Left ventricle myocardium inferior (tissue), 1 donor: ENCODE measurements at regions not wholly inside any gene's neighbourhood (a gene's known extent, or its start where the extent isn't known, plus 50 kb on each side); places are given as distances from the start of the nearest gene placed in this dataset.

ENCODE experiments used
- DNase-seq: peaks from one replicate; pipeline ENCODE4 v3.0.0-alpha.2; 2020
- H3K27ac ChIP-seq: fragments of 200-600 bp; replicated peaks from 2 replicates; pipeline ENCODE4 v1.8.0; 2021
- H3K27me3 ChIP-seq: fragments of 200-600 bp; 2 replicates; pipeline ENCODE4 v1.8.0; 2021; ENCODE audit warnings: low read depth
- H3K36me3 ChIP-seq: fragments of 200-600 bp; 2 replicates; pipeline ENCODE4 v1.8.0; 2021
- H3K4me1 ChIP-seq: fragments of 200-600 bp; 2 replicates; pipeline ENCODE4 v1.8.0; 2021
- H3K4me3 ChIP-seq: fragments of 200-600 bp; 2 replicates; pipeline ENCODE4 v1.8.0; 2021; ENCODE audit warnings: mild to moderate bottlenecking, moderate library complexity
- H3K9me3 ChIP-seq: fragments of 200-600 bp; replicated peaks from 2 replicates; pipeline ENCODE4 v1.8.0; 2021
- intact Hi-C: fragments of 100-400 bp; cut with micrococcal nuclease; formaldehyde crosslinking; loops from one replicate; pipeline ENCODE4 v1.11.0; 2022
- TF ChIP-seq, protein P1 (sequence below): fragments of 200-600 bp; IDR thresholded peaks from 2 replicates; pipeline ENCODE4 v1.8.0; 2021; ENCODE audit warnings: antibody characterized with exemption, mild to moderate bottlenecking, borderline replicate concordance
- donor health status: DM: no; HTN: yes; CAD: no; lungs with severe emphysema.

DNA sequence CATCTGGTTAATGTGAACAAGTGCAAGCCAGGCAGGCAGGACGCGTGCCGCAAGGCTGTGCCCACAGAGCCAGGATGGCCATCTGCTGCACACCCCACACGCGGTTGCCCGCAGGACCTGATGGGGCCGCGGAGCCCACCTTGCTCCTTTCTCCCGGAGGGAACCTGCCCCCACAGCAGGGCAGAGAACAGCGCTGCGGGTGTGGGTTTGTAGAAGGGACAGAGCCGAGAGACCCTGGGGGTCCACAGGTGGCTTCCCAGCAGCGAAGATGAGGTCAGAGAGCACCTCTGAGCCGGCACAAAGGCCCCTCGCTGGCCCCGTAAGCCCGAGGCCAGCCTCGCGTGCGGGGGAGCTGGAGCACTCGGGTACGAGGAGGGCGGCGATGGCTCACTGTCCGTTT, 460.8 kb upstream of the SALL3 start:
- intact Hi-C loops: no loop called here
- Histone ChIP-seq H3K4me3 (no peak overlapping the region), H3K36me3 (no peaks in the 10 kb centered on the region), H3K27me3 (peaks cover 42% of the 10 kb centered on the region), H3K27ac (no peak overlapping the region), H3K9me3 (no peaks in the 10 kb centered on the region), H3K4me1 (no peaks in the 10 kb centered on the region)
- TF ChIP-seq, protein P1, sequence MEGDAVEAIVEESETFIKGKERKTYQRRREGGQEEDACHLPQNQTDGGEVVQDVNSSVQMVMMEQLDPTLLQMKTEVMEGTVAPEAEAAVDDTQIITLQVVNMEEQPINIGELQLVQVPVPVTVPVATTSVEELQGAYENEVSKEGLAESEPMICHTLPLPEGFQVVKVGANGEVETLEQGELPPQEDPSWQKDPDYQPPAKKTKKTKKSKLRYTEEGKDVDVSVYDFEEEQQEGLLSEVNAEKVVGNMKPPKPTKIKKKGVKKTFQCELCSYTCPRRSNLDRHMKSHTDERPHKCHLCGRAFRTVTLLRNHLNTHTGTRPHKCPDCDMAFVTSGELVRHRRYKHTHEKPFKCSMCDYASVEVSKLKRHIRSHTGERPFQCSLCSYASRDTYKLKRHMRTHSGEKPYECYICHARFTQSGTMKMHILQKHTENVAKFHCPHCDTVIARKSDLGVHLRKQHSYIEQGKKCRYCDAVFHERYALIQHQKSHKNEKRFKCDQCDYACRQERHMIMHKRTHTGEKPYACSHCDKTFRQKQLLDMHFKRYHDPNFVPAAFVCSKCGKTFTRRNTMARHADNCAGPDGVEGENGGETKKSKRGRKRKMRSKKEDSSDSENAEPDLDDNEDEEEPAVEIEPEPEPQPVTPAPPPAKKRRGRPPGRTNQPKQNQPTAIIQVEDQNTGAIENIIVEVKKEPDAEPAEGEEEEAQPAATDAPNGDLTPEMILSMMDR: no peak
- DNase-seq: no peak

GRCh38 chr18:78519394-78520062, 460.1 kb upstream of the SALL3 start:
- H3K4me3 ChIP-seq: no peak overlapping the region
- intact Hi-C loops: no loop called here
- H3K9me3 ChIP-seq: no peaks in the 10 kb centered on the region
- peaks cover 49% of the 10 kb centered on the region for H3K27me3 ChIP-seq
- no peaks in the 10 kb centered on the region for H3K36me3 ChIP-seq
- DNase-seq: no peak
- no peak overlapping the region for H3K27ac ChIP-seq
- TF ChIP-seq, protein P1: no peak
- no peaks in the 10 kb centered on the region for H3K4me1 ChIP-seq

DNA sequence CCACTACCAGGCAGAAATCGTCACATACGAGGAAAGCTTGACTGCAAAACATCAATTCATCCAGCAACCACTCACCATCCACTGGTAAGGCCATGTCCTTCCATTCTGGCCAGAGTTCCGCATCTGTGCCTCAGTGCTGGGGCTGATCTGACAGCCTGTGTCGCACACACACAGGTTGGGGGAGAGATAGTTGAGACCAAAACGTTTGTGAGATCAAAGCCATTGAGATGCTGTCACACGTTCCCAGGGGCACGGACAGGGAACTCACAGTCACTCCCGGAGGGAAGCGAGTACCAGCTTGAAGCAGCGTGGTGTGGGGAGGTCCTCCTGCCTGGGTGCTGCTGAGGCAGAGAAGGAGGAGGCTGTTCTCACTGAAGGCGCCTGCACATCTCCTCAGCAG, 458.5 kb upstream of the SALL3 start:
- no peak overlapping the region for H3K27ac ChIP-seq
- H3K4me3 ChIP-seq: no peak overlapping the region
- H3K4me1 ChIP-seq: no peaks in the 10 kb centered on the region
- TF ChIP-seq, protein P1: no peak
- DNase-seq: no peak
- H3K27me3 ChIP-seq: peaks cover 64% of the 10 kb centered on the region
- no peaks in the 10 kb centered on the region for H3K36me3 ChIP-seq
- intact Hi-C loops: no loop called here
- H3K9me3 ChIP-seq: no peaks in the 10 kb centered on the region

DNA sequence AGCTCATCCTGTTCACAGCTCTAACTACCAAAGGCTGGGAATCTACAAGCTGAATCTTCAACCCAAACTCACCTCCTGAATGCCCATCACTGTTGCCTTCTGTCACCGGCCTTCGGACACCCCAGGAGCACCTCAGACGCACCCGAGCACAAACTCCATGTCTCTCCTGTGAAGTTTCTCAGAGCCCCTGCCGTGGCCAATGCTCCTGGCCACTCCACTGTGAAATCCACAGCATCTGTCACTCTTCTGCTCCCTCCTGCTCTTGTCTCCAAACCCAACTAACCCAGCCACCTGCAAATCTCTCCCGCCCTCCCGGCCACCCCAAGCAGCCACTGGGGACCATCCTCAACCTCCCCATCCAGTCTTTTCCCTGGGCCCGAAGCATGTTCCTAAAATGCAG, 457.9 kb upstream of the SALL3 start:
- Histone ChIP-seq H3K4me1 (peaks cover 5% of the 10 kb centered on the region), H3K9me3 (no peaks in the 10 kb centered on the region), H3K27ac (no peak overlapping the region), H3K36me3 (no peaks in the 10 kb centered on the region), H3K27me3 (peaks cover 64% of the 10 kb centered on the region), H3K4me3 (no peak overlapping the region)
- TF ChIP-seq, protein P1: no peak
- intact Hi-C loops: no loop called here
- no peak for DNase-seq

DNA sequence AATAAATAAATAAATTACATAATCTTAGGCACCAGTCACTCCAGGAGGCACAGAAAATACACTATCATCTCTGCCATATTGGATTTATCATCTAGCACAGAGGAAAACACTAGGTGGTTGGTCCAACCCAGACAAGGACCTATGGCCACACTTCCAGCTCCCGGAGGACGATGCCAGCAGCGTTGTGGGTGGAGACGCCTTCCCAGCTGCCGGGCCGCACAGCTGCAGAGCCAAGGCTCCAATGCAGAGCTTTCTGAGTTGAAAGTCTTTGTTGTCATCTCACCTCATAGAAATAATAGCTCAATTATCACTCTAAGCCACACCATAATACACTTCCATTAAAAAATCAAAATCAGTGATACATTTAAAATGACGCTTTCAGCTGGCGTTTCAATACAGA, 457.1 kb upstream of the SALL3 start:
- H3K4me1 ChIP-seq: peaks cover 10% of the 10 kb centered on the region
- no peaks in the 10 kb centered on the region for H3K9me3 ChIP-seq
- TF ChIP-seq, protein P1: no peak
- DNase-seq: no peak
- H3K27ac ChIP-seq: no peak overlapping the region
- no peaks in the 10 kb centered on the region for H3K36me3 ChIP-seq
- peaks cover 68% of the 10 kb centered on the region for H3K27me3 ChIP-seq
- no peak overlapping the region for H3K4me3 ChIP-seq
- intact Hi-C loops: no loop called here

DNA sequence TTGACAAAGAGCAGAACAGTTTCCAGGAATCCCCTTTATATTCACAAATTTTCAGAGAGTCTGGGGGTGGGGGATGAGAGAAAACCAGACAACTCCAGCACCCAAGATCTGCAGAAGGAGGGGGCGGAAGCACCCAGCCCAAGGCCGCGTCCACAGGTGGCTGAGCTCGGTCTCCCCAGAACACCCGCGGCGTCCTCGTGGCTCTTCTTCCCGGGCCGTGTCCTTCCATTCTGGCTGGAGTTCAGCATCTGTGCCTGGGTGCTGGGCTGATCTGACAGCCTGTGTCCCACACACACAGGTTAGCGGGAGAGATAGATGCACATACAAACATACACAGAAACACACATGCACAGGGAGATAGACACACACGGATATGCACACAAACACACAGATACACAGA, 455.8 kb upstream of the SALL3 start:
- H3K36me3 ChIP-seq: no peaks in the 10 kb centered on the region
- H3K27ac ChIP-seq: no peak overlapping the region
- H3K4me1 ChIP-seq: peaks cover 10% of the 10 kb centered on the region
- peaks cover 75% of the 10 kb centered on the region for H3K27me3 ChIP-seq
- no peak for DNase-seq
- intact Hi-C loops: no loop called here
- TF ChIP-seq, protein P1: no peak
- H3K4me3 ChIP-seq: no peak overlapping the region
- no peaks in the 10 kb centered on the region for H3K9me3 ChIP-seq
